ENCODE measurements at regions not wholly inside any gene's neighbourhood (a gene's known extent, or its start where the extent isn't known, plus 50 kb on each side); places are given as distances from the start of the nearest gene placed in this dataset.

- TF ChIP-seq CTCF (IDR thresholded peaks at IDR 0.05) (no peak), POLR2A (IDR thresholded peaks at IDR 0.05) (no peak)
These were observed 178.0 kb upstream of the IVNS1ABP start for GRCh38 chr1:185495007-185495406.
